ENCODE measurements at regions not wholly inside any gene's neighbourhood (a gene's known extent, or its start where the extent isn't known, plus 50 kb on each side); places are given as distances from the start of the nearest gene placed in this dataset.

- FAIRE-seq, result no peak
- DNase-seq (ENCODE audit: insufficient read length, low spot score), result no peak
These were observed 52.0 kb downstream of the OLIG1 start for GRCh38 chr21:33121715-33122475.

DNA sequence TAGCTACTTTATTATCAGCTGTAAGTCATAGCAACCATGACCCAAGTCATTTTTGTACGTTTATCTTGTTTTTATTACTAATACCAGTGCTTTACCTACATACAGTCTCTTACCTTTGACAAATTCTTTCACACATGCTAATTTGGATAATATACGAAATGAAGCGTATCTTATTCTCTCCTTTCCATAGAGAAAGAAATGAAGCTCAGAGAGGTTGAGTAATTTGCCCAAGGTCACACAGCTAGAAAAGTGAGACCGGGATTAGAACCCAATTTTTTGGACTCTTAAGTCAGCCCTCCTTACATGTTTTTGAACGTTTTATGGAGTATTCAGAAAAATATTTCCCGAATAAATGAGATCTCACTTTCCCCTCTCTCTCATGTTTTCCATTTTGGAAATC lies 52.6 kb downstream of the OLIG1 start:
- TF ChIP-seq POLR2A (IDR thresholded peaks at IDR 0.05; ENCODE audit: low read depth, low read length), result no peak
- no peak for TF ChIP-seq POLR2AphosphoS5 (IDR thresholded peaks at IDR 0.05; ENCODE audit: low read depth, low read length)
- no peak for TF ChIP-seq PAX5 (IDR thresholded peaks at IDR 0.05; ENCODE audit: insufficient read depth, low read length, severe bottlenecking)
- no peak for TF ChIP-seq TAF1 (IDR thresholded peaks at IDR 0.05; ENCODE audit: low read depth, low read length)
- no peak for TF ChIP-seq SPI1 (IDR thresholded peaks at IDR 0.05; ENCODE audit: low read depth, low read length)
- no peak for TF ChIP-seq POU2F2 (IDR thresholded peaks at IDR 0.05; ENCODE audit: low read depth, low read length)
- FAIRE-seq, result no peak
- DNase-seq (ENCODE audit: insufficient read length, low spot score), result no peak

More at GRCh38 chr21:33121715-33122475, 52.0 kb downstream of the OLIG1 start:
- TF ChIP-seq PAX5 (IDR thresholded peaks at IDR 0.05; ENCODE audit: insufficient read depth, low read length, severe bottlenecking) (no peak), TAF1 (IDR thresholded peaks at IDR 0.05; ENCODE audit: low read depth, low read length) (no peak), POLR2A (IDR thresholded peaks at IDR 0.05; ENCODE audit: low read depth, low read length) (no peak), POU2F2 (IDR thresholded peaks at IDR 0.05; ENCODE audit: low read depth, low read length) (no peak), SPI1 (IDR thresholded peaks at IDR 0.05; ENCODE audit: low read depth, low read length) (no peak), POLR2AphosphoS5 (IDR thresholded peaks at IDR 0.05; ENCODE audit: low read depth, low read length) (no peak)

DNA sequence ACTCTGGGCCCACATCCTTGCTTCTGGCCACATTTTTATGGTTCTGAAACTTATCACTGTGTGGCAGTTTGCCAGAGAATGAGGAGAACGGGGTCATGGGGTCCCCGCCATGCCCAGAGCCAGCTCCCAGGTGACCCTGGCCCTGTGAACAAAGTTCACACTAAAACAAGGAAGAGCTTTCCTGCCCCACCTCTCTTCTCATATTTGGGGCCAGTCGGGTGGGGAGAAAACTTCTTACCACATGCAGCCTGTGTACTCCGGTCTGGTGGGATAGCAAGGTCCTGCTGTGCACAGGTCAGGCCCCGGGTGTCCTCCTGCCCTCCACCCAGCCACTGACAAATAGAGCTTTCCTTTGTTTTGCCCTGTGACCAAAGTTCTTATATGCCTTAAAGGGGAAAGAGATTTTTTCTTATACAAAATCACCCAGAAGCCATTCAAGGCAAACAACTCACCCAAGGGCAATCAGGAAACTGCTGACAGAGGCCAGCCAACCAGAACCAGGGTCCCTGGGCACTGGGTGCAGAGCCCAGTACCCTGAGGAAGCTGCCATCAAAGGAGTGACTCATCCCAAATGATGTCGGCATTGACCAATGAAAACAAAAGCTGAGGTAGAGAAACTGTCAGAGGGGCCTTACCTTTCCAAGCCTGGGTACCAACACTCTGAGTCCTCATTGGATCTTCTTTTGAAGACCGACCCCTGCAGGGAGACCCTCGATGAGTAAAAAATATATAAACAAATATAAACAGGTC lies 53.6 kb downstream of the OLIG1 start:
- FAIRE-seq (no peak), DNase-seq (ENCODE audit: insufficient read length, low spot score) (no peak)
- no peak for TF ChIP-seq SPI1 (IDR thresholded peaks at IDR 0.05; ENCODE audit: low read depth, low read length)

DNA sequence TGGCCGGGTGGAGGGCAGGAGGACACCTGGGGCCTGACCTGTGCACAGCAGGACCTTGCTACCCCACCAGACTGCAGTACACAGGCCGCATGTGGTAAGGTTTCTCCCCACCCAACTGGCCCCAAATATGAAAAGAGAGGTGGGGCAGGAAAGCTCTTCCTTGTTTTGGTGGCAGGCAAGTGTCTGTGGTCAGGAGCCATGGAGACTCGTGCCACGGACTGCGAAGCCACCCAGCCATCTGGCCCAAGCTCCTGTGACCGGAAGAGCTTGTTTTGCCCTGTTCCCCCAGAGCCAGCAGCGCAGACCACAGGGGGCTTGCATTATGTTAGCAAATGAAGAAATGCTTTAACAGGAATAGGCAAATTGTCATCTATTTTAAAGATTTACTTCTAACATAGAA lies 54.9 kb downstream of the OLIG1 start:
- no peak for FAIRE-seq
- DNase-seq (ENCODE audit: insufficient read length, low spot score), result no peak

DNA sequence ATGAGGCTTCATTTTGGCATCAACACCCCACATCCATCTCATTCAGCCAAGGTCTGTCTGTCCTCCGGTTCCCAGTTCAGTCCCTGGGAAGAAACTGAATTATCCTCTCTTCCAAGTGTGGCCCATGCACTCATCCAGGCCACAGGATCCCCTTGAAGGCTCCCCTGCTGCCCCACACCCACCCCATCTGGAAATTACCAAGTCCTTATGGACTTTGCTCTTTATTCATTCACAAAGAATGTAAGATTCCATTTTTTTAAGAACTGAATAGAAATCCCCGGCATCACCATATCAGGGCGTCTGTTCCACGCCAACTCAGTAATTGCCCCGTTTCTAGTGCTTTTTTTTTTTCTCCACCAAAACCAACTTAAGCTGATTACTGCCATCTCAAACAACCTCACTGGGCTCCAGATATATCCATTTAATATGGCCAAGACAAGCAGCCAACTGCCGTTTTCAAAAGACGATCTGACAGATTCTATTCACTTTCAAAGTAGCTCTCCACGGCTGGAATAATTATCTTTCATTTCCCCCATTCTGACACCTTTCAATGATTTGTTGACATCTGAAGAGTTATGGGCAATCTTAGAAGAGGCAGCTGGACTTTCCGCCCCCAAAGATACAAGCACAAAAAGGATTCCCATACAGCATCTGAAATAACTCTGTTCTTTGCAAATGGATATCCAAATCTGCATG lies 55.9 kb downstream of the OLIG1 start:
- DNase-seq (ENCODE audit: insufficient read length, low spot score), result no peak
- TF ChIP-seq POU2F2 (IDR thresholded peaks at IDR 0.05; ENCODE audit: low read depth, low read length) (no peak), PAX5 (IDR thresholded peaks at IDR 0.05; ENCODE audit: insufficient read depth, low read length, severe bottlenecking) (no peak), SPI1 (IDR thresholded peaks at IDR 0.05; ENCODE audit: low read depth, low read length) (no peak), POLR2AphosphoS5 (IDR thresholded peaks at IDR 0.05; ENCODE audit: low read depth, low read length) (no peak), POLR2A (IDR thresholded peaks at IDR 0.05; ENCODE audit: low read depth, low read length) (no peak), TAF1 (IDR thresholded peaks at IDR 0.05; ENCODE audit: low read depth, low read length) (no peak)

More for the DNA sequence above, 54.9 kb downstream of the OLIG1 start:
- no peak for TF ChIP-seq POU2F2 (IDR thresholded peaks at IDR 0.05; ENCODE audit: low read depth, low read length)

GRCh38 chr21:33126569-33126968 lies 56.6 kb downstream of the OLIG1 start:
- DNase-seq (ENCODE audit: insufficient read length, low spot score) (no peak), FAIRE-seq (no peak)
- no peak for TF ChIP-seq PAX5 (IDR thresholded peaks at IDR 0.05; ENCODE audit: insufficient read depth, low read length, severe bottlenecking)

More for the DNA sequence above, 55.9 kb downstream of the OLIG1 start:
- FAIRE-seq, result no peak

DNA sequence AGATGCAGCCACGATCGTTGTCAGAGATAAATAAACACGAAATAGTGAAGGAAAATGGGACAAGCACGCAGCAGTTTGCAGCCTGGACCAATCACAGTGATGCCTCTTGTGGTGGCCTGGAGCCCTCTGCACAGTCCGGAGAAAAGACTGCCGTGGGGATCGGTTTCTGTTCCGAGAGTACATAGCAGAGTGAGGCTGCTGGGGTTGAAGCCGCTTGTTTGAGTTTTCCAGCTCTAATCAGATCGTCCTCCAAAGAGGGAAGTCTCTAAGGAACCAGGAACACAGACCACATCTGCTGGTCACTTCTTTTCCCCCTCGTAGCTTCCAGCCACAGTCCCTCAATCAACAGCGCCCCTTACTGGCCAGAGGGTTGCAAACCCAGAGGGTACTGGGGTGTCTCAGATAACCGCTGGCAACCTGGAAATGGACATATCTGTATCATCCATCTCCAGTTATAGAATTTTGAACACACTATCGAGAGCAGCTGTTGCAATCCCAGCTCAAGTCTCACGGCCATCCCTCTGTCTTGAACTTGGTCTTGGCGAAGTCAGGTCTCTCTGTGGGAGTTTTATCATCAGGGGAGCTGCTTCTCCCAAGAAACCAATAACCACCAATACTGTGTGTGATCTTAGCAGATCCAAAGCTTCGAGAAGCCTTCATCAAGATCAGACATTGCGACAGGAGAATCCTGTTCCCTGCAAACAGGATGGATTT lies 57.4 kb downstream of the OLIG1 start:
- DNase-seq (ENCODE audit: insufficient read length, low spot score) (peak; percentile 49), FAIRE-seq (peak; percentile 69)
- no peak for TF ChIP-seq PAX5 (IDR thresholded peaks at IDR 0.05; ENCODE audit: insufficient read depth, low read length, severe bottlenecking)
- no peak for TF ChIP-seq SPI1 (IDR thresholded peaks at IDR 0.05; ENCODE audit: low read depth, low read length)
- no peak for TF ChIP-seq POLR2AphosphoS5 (IDR thresholded peaks at IDR 0.05; ENCODE audit: low read depth, low read length)
- TF ChIP-seq POU2F2 (IDR thresholded peaks at IDR 0.05; ENCODE audit: low read depth, low read length), result no peak

DNA sequence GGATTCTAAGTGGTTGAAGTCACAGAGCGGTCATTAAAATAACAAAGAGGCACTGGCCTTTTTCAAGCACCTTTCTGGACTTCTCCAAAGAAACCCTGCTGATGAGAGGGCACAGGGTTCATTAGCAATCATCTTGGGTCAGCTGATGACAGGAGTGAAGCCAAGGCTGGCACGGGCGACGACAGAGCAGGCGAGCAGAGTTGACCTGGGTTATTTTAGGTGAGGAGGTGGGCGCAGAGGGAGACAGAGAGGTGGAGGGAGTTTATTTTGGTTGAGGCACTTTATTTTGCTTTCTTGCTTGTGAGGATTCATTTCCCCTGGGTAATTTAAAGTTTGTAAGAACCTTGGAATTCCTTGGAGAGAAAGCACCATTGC lies 57.9 kb downstream of the OLIG1 start:
- DNase-seq (ENCODE audit: insufficient read length, low spot score) (no peak), FAIRE-seq (no peak)
- TF ChIP-seq SPI1 (IDR thresholded peaks at IDR 0.05; ENCODE audit: low read depth, low read length) (no peak), TAF1 (IDR thresholded peaks at IDR 0.05; ENCODE audit: low read depth, low read length) (no peak), POU2F2 (IDR thresholded peaks at IDR 0.05; ENCODE audit: low read depth, low read length) (no peak), POLR2A (IDR thresholded peaks at IDR 0.05; ENCODE audit: low read depth, low read length) (no peak), POLR2AphosphoS5 (IDR thresholded peaks at IDR 0.05; ENCODE audit: low read depth, low read length) (no peak), PAX5 (IDR thresholded peaks at IDR 0.05; ENCODE audit: insufficient read depth, low read length, severe bottlenecking) (no peak)

GRCh38 chr21:33128538-33128937 lies 58.6 kb downstream of the OLIG1 start:
- FAIRE-seq, result no peak
- DNase-seq (ENCODE audit: insufficient read length, low spot score), result no peak

More at GRCh38 chr21:33128538-33128937, 58.6 kb downstream of the OLIG1 start:
- no peak for TF ChIP-seq POU2F2 (IDR thresholded peaks at IDR 0.05; ENCODE audit: low read depth, low read length)
- no peak for TF ChIP-seq POLR2A (IDR thresholded peaks at IDR 0.05; ENCODE audit: low read depth, low read length)
- no peak for TF ChIP-seq PAX5 (IDR thresholded peaks at IDR 0.05; ENCODE audit: insufficient read depth, low read length, severe bottlenecking)
- TF ChIP-seq POLR2AphosphoS5 (IDR thresholded peaks at IDR 0.05; ENCODE audit: low read depth, low read length), result no peak
- TF ChIP-seq TAF1 (IDR thresholded peaks at IDR 0.05; ENCODE audit: low read depth, low read length), result no peak
- TF ChIP-seq SPI1 (IDR thresholded peaks at IDR 0.05; ENCODE audit: low read depth, low read length), result no peak
